HG02763 (cell line): ENCODE measurements at regions not wholly inside any gene's neighbourhood (a gene's known extent, or its start where the extent isn't known, plus 50 kb on each side); places are given as distances from the start of the nearest gene placed in this dataset.
"Not testable (repeated sequence)": the region's sequence is repeated elsewhere in the genome, so short reads cannot be mapped to it uniquely, and the experiment has no call there.

ENCODE experiments used
- ATAC-seq: cut with Tn5 transposase; IDR thresholded peaks from one replicate; pipeline ENCODE4 v1.9.1; 2021; ENCODE audit warnings: mild to moderate bottlenecking, moderate library complexity; ENCODE audit not compliant: unreplicated experiment

DNA sequence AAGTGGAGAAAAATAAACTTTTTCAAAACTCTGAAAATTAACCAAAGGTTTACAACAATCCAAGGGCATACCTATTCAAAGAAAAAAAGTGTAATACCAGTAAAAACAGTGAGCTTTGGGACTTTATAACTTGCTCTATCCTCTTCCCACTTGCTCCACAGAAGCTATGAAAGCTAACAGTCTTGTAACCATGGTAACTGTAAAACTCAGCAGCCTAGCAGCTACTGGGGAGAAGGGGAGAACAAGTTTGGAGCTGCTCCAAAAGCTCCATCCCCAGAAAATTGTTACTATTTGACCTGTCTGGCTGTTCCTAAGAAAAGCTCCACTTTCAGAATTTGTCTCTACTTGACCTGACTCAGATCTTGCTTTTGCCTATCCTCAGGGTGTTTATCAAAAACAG is 191.5 kb downstream of the OTUD1 start:
- ATAC-seq: no peak

DNA sequence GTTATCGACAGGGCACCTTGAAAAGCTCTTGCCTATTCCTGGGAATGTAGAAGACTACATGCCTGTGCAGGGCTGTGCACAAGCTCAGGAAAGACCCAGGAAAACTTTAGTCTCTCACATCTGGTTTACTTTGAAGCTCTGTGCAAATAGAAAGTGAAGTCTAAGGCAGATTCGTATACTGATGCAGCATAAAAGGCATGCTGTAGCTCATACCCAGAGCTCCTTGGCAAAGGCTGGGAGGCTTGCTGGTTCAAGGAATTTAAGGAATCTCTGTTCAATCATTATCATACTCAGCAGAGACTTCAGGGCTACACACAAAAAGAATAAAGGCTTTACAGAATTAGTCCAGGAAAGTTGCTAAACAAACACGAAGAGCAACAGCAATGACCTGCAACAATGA is 192.0 kb downstream of the OTUD1 start:
- ATAC-seq: no peak

DNA sequence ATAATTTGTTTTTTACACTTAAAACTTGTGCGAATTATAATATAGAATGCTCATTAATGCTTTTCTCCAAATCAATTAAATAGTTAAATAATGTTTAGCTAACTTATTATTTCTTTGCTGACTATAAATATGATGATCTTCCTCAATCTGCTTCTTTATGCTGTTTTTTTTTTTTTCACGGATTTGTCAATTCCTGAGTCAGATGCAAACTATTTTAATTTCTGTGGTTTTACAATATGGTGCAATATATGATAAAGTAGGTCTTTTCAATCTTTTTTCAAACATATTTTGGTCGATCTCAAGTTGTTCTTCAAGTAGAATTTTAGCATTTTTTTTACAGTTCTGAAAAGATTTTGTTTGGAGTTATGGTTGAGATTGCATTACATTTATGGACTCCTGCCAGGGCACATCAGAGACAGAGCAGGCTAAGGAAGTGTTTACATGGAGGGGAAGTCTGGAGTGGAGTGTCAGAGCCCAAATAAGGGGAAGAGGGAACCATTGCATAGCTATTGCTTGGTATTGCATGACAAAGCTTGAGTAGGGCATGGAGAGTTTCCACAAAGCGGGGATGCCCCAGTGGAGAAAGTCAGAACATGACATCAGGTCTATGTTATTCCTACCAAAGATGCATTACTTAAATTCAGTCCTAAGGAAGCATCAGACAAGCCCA is 204.4 kb downstream of the OTUD1 start:
- ATAC-seq: no peak

DNA sequence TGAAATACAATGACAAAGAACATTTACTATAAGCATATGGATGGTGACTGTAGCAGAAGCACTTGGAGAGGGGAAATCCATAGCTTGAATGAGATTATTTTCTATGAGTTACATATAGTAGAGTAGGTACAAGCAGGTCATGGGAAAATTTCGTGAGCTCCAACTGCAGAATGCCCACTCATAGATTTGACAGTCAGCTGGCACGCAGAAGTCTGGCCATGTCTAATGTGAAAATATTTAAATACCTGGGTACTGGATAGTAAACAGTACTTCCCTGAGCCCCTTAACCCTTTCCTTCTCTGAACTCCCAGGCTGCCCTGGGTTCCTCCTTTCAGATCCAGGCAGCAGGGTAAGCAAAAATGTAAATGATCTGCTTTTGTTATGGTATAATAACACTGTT is 209.7 kb downstream of the OTUD1 start:
- ATAC-seq: no peak

DNA sequence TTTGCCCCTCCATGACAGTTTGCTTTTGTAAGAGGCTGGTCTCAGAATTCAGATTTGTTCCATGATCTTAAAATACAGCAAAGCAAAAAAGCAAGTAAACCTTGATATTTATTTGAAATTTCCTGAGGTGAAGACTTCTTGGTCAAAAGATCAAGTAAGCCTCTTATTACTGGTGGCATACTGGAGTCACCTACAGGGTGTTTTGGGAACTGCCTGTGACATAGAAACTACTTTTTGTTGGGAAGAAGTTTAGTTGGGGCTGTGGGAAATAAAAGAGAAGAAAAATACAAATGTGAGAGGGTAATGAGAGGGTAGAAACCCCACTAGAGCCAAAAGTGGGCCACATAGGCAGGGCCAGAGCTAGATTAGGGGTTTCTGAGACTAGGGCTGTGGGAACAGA is 217.9 kb downstream of the OTUD1 start:
- no peak for ATAC-seq

DNA sequence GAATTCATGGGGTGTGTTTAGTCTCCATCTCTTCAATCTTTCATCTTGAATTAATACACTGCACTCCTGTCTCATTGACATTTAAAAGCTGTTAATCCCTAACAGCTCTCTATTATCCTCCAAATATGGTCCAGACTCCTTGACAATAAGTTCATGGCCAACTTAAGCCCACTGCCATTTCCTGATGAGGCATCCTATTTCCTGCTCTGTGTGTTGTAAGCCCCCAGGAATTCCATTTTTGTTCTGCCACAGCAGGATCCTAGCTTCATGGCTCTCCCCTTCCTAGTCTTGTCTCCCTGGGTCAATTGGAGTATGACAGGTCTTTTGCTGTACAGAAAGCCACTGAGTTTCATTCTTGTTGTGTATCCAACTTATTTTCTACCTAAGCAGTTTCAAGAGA is 218.8 kb downstream of the OTUD1 start:
- no peak for ATAC-seq

DNA sequence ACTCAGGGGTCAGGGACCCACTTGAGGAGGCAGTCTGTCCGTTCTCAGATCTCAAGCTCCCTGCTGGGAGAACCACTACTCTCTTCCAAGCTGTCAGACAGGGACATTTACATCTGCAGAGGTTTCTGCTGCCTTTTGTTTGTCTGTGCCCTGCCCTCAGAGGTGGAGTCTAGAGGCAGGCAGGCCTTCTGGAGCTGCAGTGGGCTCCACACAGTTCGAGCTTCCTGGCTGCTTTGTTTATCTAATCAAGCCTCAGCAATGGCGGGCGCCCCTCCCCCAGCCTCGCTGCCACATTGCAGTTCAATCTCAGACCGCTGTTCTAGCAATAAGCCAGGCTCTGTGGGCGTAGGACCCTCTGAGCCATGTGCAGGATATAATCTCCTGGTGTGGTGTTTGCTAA is 233.0 kb downstream of the OTUD1 start:
- not testable (repeated sequence) for ATAC-seq

DNA sequence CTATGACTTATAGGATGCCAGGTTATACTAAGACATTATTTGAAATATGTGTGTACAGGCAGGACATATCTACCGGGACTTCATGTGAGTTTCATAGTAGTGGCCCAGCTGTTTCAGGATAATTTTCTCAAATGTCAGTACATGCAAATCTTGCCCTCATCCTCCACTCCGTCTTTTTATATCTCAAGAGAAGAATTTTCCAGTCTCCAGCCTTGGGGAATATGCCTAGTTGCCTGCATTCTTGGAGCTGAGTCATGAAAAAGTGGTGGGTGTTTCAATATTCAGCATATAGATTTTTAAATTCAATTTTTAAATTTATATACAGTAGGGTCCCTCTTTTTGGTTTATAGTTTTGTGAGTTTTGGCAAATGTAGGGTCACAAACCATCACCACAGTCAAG is 236.7 kb downstream of the OTUD1 start:
- ATAC-seq: no peak

DNA sequence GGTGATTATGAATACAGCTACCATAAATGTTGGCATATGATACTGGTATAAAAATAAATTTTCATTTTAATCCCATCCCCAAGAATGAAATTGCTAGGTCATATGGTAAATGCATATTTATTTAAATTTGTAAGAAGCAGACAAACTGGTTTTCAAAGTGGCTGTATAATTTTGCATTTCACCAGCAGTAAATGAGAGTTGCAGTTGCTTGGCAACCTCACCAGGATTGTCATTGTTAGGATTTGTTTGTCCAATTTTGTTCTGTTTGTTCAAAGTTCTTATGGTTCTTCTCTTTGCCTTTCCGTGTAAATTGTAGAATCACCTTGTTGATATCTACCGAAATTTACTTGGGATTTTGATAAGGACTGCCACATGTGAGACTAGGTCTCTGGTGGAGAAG is 237.4 kb downstream of the OTUD1 start:
- no peak for ATAC-seq

DNA sequence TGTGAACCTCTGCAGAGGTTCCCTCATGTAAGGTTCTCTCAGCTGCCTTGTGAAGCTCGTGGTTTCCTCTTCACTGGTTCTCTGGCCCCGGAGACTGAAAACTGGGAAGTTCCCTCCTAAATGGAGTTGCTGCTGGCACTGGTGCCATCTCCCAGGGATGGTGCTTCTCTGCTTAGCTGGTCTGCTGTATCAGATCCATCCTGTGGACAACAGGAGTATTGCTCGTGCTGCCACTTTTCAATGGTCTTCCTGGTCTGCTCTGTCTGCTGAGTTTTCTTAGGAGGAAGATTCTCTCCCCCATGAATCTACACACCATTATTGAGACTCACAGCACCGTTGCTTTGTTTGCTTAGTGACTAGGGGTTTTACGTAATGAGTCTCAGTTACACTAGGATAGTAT is 247.8 kb downstream of the OTUD1 start:
- ATAC-seq: no peak

DNA sequence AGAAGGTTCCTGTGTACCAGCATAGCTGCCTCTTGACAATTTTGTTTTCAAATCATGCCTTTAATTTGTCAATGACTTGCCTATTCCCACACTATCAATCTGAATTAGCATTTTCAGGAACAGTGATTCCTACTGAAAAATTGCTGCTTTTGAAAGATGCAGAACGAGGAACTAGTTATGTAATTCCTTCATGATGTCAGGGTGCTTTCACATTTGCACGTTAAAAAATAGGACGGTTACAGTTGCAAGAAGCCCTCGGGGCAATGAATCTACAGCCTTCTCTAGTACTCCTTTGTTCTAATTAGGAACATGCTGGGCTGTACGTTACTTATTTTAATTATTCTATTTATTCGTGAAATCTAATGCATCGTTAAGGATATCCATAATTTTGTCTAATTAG is 253.9 kb downstream of the OTUD1 start:
- no peak for ATAC-seq

DNA sequence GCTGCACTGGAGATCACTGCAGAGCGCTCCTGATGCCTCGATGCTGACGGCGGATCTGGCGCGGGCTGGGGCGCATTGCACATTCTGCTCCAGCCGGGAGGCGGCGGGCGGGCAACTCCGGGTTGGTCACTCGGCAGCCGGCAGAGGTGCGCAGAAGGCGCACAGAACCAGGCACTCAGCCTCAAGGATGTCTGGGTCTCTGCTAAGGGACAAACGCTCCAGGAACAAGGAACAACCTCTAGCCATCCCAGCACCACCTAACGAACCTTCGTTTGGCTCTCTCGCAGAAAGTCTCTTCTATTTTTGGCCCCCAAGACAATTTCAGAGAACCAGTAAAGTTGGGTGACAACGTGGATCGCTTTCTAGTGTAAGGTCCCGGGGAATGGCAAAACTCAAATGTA is 254.6 kb downstream of the OTUD1 start:
- no peak for ATAC-seq

DNA sequence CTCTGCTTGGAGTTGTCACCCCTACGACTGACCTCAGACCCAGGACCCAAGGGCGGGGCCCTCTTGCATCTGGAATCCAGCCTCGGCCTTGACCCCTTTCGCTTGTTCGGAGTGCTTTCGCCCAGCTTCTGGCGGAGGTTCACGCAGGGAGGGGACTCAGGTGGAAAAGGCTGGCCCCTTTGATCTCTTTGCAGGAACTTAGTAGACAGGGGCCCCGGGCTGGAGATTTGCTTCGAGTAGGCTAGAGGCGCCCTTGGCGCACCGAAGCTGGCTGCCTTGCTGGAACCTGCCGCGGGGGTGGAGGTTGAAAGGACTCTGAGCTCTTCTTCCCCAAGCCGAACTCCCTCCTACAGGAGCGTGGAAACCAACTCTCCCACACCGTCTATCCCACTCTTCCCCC is 255.1 kb downstream of the OTUD1 start:
- ATAC-seq: no peak

DNA sequence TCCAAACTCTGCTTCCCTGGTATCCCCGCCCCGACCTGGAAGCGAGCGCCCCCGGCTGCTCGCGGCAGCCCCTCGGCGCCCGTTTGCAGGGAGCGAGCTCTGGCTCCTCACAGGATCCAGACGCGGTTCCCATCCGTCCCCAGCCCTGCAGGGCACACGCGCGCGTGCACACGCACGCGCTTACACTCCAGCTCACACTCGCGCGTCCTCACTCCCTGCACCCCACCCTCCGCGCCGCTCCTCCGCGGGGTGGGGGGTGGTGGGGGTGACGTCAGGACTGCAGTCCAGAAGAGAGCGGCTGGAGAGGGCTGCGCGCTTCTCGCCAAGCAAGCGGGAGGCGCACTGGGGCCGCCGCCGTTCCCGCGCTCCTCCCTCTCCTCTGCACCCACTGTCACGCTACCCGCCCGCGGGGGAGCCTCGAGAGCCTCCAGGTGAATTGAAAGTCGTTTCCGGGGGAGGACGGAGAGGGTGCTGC is 255.6 kb downstream of the OTUD1 start:
- ATAC-seq: no peak

DNA sequence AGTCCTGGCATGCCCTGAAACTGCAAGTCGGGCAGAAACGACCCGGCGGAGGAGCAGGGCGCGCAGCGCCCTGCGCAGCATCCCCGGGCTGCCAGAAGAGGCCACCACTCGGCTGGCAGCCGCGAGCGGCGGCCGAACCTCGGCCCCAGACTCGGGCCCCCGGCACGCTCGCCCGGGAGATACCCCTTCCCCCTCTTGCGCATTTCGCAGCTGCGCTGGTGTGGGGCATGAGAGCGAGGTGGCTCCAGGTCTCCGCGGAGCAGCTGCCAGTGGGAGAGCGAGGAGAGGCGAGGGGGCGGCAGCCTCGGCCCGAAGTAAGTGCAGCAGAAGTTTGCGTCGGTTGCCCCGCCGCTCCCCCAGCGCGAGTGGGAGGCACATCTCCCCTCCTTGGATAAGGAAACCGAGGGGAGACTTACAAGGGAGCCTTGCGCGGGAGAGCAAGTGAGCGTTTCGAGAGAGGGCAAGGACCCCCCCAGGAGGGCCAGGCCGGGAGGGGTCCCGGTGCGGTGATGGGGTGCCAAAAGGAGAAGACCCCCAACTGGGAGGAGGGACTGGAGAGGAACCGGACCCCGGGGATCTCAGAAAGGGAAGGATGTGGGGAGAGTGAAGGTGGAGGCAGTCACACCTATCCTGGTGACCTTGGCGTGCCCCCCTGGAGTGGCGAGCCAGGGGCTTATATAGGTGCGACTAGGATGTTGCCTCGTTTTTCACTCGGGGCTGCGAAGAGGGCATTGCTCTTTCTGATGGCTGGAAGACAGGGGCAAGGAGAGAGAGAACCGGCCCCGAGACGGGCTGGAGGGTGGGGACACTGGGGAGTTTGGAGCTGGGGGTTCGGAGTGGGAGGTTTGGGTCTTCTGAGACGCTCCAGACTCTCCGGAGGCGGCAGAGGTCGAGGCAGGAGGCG is 256.3 kb downstream of the OTUD1 start:
- ATAC-seq: no peak

DNA sequence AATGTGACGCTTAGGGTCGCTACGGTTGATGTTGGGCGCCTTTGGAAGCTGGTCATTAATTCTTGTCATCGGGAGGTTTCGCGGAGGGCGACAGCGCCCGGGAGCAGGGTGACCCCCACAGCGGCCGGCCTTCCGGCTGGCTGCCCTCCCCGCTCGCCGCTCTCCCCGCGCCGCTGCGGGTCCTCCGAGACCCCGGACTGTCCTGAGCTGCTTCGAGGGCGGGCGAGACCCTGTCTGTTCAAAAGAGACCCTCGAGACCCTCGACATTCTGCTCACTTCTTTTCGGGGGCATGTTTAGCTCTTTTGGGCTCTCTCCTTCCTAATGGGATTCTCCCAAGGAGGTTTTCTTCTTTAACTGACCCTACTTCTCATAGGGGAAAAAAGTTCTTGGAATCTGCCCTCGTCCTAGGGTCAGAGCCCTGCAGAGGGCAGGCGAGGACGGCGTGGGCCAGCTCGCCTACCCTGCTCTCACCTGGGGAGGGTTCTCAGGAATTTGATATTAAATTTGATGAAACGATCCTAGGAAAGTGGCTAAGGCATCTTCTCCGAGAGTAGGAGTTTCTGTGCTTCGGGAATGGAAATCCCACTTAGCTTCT is 257.0 kb downstream of the OTUD1 start:
- no peak for ATAC-seq

DNA sequence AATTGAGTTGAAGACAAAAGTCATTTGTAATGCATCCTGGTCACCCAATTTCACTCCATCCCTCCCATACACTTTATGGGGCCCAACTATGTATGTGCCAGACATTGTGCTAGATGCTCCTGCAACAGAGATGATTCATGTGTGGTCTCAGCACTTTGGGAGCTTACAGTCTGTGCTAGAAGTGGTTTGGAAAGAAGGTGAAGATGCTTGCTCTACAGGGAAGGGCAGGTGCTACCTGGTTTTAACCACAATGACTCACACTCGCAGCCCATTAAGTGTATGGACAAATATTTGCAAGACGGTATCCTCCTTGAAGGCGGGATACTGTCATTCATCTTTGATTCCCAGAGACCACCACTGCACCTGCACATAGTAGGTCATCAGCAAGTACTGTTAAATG is 257.6 kb downstream of the OTUD1 start:
- no peak for ATAC-seq

DNA sequence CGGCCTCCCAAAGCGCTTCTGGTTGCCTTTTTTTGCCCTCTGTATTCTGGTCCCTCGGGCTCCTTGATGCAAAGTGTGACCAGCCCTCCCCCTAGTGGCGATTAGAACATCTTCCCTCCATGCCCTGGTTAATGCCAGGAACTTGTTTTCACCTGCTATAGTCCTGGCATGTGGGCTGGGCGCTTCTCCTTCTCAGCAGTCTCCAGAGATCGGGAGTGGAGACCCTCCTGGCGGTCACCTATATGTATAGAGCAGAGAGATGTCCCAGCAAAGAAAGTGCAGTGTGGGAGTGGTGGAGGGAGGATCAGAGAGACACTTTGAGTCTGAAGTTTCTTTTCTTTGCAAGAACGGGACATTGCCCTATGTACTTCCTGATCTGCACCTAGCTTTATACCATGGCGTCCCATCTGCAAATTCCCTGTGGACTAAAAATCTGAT is 264.1 kb downstream of the OTUD1 start:
- peak; percentile 95 for ATAC-seq

DNA sequence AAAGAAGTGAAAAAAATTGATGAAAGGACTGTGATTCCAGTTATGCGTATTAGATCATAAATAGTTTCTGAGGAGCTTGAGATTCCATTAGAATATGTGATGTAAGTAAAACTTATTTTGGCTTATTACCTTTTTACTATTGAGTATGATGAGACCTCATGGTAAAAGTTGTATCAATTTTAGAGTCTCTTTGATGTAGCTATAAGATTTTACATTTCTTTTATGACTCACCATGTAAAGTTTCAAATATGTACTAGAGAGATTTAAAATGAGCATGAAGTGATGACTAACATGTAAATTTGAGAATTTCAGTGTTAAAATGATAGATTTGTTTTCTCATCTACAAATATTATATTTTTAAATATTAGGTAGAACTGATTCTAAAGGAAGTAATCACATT is 276.5 kb downstream of the OTUD1 start:
- no peak for ATAC-seq

DNA sequence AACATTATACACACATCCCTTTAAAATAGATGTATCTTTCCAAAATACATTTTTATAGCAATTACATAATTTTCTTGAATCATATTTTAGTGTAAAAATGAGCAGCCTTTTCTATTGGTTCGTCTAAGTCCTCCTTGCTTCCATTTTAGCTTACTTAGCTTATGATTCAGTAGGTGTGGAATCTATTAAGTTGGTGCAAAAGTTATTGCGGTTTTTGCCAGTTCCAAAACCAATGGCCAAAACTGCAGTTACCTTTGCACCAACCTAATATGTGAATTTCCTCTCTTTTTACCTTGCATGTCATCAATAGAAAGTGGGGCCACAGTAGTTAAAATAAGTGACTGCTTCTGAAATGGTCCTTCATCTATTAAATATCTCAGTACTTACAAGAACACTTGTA is 279.0 kb downstream of the OTUD1 start:
- ATAC-seq: no peak

DNA sequence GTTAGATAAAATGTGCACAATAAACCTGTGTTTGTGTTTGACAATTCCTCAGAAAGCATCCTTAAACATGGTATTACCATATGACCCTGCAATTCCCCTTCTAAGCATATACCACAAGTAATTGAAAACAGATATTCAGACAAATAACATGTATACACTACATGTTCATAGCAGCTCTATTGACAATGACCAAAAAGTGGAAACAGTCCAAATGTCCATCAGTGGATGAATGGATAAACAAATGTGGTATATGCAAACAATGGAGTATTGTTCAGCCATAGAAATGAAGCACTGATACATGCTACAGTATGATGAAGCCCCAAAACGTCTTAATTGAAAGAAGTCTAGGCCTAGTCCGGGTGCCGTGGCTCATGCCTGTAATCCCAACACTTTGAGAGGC is 280.1 kb downstream of the OTUD1 start:
- no peak for ATAC-seq

DNA sequence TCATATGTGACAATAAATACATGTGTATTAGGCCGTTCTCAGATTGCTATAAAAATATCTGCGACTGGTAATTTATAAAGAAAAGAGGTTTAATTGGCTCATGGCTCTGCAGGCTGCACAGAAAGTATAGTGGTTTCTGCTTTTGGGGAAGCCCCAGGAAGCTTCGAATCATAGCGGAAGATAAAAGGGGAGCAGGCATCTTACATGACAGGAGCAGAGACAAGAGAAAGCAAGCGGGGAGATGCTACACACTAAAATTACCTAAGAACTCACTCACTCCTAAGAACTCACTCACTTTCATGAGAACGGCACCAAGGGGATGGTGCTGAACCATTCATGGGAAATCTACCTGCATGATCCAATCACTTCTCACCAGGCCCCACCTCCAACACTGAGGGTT is 284.9 kb downstream of the OTUD1 start:
- ATAC-seq: no peak
